Mucosa of gallbladder (tissue), 1 donor: ENCODE measurements at regions not wholly inside any gene's neighbourhood (a gene's known extent, or its start where the extent isn't known, plus 50 kb on each side); places are given as distances from the start of the nearest gene placed in this dataset.
A peak's percentile ranks its signal among the peaks of the same experiment; 100 is the strongest.
"Not testable (repeated sequence)": the region's sequence is repeated elsewhere in the genome, so short reads cannot be mapped to it uniquely, and the experiment has no call there.

Experiments
- DNase-seq: peaks from one replicate; pipeline ENCODE4 v3.0.0-alpha.2; 2020; ENCODE audit warnings: low spot score
- donor health status: DM: no; HTN: no; CAD: no.

DNA sequence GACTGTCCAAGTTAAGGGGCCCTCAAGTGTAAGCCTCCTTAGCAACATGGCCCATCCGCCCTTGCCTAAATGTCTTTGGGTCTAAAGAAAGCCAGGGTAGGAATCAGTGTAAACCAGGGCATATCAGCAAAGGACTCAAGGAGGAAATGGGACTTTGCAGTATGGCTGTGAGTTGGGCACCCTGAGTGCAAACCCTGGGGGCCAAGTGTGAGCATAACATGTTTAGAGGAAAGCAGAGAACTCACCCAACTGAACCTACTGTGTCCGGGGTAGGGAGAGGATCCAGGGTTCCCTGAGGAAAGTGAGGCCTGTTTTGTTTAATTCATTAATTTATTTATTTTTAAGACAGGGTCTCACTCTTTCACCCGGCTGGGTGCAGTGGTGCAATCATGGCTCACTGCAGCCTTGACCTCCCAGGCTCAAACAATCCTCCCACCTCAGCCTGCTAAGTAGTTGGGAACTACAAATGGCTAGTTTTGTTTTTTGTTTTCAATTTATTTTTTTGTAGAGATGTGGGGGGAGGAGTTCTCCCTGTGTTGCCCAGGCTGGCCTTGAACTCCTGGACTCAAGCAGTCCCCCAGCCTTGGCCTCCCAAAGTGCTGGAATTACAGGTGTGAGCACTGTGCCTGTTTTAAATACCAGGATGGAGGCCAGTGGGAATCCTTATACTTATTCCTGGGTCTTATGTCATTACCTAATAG, 51.0 kb upstream of the ACTR3 start:
- no peak for DNase-seq

DNA sequence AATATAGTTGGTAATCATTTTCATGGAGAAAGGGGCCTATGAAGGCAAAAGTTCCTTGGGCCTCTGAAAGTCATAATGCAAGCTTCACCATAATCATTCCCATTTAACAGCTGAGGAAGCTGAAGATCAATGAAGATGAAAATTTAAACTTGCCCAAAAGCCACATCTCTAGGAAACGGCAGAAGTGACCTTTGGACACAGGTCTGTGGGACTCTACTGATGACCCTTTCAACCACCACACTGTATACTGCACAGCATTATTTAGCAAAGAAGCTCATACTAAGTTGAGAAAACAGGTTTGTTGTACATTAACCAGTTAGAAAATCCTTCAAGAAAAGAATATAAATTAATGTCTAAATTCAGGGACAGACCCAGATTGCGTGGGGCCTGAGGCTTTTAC, 51.6 kb upstream of the ACTR3 start:
- no peak for DNase-seq

DNA sequence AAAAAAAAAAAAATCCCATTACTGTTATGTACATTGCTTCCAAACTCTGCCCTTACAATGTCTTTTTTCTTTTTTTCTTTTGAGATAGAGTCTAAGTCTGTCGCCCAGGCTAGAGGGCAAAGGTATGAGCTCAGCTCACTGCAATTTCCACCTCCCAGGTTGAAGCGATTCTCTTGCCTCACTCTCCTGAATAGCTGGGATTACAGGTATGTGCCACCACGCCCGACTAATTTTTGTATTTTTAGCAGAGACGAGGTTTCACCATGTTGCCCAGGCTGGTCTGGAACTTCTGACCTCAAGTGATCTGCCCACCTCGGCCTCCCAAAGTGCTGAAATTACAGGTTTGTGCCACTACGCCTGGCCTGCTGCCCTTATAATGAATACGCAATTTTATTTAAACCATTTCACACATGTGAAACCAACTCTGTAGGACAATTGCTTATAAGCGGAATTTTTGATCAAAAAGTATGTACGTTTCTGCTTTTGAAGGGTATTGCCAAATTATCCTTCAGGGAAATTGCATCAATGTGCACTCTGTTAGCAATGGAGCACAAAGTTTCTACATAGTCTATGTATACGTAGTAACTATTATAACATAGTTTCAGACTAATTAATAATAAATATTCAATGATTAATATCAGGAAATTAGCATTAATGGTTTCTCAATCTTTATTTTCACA, 55.7 kb upstream of the ACTR3 start:
- no peak for DNase-seq

DNA sequence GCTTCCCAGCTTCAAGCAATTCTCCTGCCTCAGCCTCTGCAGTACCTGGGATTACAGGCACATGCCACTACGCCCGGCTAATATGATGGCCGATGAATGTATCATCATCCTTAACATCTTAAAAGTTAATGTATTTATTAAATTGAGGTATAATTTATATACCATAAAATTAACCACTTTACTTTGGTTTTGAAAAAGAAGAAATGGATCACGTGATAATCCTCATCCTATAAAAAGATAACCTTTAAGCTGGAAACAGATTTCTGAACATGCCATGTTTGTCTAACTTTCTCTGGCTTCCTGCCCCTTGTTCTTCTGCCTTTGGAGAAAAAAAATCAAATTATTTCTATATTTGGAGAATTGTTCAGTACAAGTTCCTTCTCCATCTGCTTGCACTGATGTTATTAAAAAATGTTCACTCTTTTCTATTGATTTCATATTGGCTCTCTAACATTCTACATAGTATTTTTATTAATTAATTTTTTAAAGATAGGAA, 57.0 kb upstream of the ACTR3 start:
- no peak for DNase-seq

DNA sequence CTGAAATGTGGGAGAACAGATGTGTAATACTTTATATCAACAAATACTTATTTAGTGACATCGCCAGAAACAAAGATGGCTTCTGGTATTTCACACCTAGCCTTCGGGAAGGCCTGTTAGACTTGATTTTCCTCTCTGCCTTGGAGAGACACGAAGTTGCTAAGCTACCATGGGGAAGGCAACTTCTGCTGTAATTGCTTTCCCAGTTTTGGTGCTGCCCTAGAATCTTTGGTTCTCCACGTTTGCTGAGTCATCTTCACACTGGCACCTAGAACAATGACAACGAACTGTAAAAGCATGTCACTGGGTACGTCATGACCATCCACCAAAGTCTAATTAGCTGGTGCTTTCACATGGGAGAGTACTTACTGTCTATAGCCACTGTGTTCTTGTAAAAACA, 58.7 kb upstream of the ACTR3 start:
- DNase-seq: no peak

DNA sequence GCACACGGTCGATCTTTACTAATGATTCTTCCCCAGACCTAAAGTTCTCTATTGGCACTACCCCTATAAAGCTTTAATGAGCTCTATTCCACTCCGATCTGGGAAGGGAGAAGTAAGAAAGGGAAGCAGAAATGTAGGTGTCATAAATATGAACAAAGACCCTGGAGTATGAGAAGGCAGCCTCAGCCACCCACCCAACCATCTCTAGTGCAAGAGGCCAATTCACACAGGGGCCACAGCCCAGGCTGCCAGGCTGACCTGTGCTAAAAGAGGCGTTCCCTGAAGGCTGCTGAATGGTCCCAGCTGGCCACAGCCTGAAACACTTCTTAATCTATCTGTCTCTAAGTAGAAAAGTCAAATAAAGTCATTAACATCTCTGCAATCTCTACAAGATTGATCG, 60.1 kb upstream of the ACTR3 start:
- no peak for DNase-seq

DNA sequence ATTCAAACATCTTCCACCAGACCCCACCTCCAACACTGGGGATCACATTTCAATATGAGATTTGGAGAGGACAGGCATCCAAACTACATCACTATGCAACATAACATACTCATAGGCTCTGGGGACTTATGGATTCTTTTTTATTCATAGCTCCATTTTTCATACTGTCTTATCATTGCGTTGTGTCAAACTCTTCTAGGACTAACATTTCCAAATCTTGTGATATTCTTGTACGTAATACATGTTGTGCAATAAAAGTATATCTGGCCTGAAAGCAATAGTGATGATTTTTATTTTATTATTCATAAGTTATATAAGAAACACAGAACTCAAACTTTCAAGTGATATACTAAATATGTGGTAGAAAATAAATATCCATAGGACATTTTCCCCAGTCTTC, 60.6 kb upstream of the ACTR3 start:
- no peak for DNase-seq

DNA sequence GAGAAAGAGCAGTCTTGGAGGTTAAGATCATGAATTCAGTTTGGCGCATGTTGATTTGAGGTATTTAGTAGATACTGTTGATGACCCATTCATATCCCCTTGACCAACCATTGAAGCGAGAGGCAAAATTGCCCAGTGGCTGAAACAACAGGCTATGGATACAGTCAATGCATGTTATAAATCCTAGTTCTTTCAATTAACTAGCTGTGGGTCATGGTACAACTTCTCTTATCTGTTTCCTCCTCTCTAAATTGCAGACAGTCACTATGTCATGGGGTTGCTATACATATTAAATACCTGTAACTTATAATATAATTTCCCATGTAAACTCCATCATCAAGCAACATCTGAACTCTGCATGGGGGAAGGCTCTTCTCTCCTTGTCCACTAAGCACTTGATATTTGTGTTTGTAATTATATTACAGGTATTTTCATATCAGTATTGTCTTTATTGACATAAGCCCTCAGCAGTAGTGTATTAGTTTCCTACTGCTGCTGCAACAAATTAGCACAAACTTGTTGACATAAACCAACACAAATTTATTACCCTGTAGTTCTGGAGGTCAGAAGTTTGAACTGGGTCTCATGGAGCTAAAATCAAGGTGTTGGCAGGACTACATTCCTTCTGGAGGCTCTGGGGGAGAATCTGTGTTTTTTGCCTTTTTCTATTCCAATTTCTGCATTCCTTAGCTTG, 61.7 kb upstream of the ACTR3 start:
- no peak for DNase-seq

DNA sequence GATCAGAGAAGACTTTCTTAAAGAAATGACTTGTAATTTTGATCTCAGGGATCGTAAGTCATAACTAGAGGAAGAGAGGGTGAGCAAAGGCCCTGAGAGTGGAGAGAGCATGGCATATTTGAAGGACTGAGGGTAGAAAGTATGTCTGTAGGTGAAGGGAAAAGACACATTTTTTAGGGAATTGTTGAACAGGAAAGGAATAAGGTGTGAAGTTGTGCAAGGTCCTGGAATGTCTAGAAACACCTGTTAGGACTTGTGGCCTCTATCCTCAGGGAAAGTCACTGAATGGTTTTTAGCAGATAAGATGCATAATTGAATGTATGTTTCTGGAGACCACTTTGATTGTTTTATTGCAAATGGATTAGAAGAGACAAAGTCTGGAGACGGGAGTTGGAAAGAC, 62.5 kb upstream of the ACTR3 start:
- no peak for DNase-seq

DNA sequence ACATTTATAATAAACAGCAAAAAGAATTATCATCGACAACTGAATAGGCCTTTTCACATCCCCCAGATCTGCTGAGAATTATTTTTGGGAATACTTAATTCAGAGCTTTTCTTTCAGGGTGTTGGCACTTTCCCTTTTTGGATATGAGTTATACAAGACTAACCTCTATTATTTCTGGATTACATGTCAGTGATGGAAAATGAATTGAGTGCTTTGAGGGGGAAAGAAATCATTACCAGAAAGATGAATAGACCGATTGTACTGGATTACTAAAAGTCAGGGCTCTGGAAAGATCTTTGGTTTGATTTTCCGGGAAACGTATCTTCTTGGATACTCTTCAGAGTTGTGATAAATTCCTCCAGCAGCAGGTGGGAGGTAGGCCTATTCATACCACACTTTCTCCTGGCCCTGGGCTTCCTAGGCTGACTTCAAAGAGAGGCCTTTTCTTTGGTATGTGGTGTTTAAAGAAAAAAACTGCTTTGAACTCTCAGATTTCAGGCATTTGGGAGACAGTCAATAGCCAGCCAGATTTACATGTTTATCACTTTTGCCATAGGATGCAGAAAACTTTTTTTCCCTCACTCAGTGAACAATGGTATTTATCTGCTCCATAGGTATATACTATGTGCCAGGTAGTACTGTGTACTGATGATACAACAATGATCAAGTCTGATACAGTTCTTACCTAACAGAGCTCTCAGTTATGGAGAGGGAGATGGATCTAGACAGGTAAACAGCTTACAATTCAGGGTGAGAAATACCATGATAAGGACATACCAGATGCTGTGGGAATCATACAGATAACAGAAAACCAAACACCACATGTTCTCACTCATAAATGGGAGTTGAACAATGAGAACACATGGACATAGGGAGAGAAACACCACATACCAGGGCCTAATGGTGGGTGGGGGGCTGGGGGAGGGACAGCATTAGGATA, 63.3 kb upstream of the ACTR3 start:
- DNase-seq: no peak

DNA sequence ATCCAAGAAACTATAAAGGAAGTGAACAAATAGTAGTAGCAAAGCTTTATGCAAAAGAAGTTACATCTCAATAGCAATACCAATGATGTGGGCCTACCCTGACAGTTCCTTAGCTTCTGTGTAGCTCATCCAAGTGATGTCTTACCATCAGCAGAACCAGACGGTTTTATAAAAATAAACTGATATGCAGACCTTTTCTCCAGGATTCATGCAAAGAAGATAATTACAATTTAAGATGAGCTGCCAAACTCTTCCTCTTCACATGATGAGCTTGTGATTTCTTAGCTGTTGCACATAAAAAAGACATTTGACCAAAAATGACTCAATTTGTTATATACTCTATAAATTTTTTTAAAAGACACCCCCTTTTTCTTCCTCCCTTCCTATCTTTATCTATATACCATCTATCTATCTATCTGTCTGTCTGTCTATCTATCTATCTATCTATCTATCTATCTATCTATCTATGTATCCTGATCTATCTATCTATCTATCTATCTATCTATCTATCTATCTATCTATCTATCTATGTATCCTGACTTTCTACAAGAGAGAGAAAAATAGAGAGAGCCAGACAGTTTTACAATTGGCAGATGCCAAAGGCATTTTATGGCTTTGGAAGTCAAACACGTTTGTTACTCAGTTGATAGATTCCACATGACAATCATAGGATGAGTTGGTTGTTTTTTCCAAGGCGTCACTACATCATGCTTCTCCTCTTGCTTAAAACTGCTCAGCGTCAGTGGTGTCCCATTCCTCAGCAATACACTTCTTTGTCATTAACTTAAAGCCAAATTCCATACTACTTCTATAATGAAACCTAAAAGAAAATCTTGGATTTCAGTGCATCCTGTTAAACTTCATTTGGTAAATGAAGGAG, 65.9 kb upstream of the ACTR3 start:
- no peak for DNase-seq

DNA sequence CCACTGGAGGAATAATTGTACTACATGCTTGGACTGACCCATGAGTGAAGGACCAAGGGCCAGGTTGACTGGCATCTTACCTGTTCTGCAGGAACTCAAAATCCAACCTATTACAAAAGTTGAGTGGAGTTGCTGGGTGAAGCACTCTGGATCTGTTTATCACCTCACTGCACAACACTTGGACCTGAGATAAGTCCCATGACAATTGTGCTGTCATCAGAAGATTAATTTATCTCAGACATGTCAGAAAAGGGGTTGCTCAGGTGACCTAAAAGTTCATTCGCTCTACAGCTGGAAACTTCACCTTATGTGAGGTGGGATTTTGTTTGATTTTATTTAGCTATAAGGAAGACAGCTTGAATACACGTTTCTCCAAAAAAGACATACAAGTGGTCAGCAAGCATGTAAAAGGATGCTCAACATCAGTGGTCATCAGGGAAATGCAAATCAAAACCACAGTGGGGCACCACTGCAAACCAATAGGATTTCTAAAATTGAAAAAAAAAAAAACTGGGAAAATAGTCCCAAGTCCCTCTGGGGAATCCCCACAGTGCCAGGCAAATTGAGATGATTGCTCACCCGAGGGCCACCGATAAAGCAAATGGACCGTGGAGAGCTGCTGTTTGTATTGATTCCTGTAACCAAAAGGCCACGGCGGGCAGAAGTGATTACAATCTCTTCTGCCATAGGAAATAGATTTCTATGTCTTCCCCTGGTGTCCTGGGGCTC, 65.8 kb upstream of the SLC35F5 start:
- DNase-seq: no peak

DNA sequence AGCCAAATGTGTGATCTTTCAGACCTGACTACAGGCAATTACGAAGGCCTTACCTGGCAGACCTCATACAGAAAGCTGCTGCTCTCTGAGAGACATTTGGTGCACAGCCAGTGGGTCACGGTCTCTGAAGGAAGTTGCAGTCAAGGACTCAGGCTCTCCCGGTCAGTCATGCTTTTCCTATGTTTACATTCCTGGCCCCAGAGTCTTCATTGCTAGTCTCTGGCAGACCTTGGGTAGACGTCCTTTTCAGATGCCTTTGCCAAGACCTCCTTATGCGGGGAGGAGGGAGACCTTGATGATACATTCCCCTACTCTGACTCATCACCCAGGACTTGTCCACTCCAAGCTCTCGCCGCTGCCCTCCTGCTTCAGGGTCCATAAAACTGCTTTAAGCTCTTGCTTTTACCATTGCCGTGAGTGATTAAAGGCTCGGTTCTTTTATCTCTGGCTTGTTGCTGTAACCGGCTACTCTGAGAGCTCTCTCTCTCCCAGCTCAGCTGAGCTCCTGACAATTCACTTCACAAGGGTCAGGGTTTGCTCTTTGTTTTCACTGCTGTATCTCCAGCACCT, 62.0 kb upstream of the SLC35F5 start:
- DNase-seq: peak; percentile 71

DNA sequence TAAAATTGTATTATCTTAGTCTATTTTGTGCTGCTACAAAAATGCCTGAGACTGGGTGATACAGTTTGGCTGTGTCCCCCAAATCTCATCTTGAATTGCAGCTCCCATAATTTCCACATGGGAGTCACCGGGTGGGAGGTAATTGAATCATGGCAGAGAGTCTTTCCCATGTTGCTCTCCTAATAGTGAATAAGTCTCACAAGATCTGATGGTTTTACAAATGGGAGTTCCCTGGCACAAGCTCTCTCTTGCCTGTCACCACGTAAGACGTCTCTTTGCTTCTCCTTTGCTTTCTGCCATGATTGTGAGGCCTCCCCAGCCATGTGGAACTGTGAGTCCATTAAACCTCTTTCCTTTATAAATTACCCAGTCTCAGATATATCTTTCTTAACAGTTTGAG, 57.0 kb upstream of the SLC35F5 start:
- DNase-seq: not testable (repeated sequence)

DNA sequence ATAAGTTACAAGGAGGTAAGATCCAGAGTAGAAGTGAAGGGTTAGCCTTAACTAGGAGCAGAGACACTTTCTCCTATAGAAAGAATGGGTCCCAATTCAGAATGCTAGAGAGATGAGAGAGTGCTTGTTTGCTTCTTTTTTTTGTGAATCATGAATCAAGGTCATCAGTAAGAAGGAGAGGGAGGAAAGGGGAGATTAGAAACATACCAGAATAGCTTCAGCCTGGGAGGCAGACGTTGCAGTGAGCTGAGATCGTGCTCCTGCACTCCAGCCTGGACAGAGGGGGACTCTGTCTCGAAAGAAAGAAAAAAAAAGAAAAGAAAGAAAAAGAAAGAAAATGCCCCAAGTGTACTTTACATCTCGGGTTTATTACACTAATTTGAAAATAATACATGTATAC, 55.8 kb upstream of the SLC35F5 start:
- DNase-seq: no peak

DNA sequence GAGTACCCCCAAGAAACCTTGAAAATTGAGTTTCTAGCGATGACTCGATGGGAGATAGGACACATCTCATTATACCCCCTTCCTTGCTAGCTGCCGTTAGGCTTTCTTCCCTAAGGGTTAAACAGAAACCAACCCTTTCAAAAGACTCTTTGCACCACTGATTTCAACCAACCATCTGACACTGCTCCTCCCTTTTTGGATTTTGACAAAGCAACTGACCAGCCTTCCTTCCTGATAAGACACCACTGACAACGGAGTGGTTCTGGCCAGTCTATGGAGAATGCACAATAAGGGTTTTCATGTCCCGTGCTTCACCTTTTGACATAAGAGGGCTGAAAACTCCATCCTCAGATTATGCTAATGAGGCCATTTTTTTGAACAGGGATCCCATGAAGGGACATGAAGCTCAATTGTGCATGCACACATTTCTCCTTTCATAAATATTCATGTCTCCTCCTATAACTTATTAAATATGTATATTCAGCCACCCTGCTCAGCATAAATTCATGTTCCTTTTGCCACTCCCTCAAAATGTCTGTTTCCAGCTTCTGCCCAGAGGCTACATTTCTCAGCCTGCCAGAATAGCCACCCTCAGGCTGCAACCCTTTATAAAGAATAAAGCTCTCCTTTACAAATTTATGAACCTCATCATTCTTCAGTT, 52.8 kb upstream of the SLC35F5 start:
- no peak for DNase-seq

DNA sequence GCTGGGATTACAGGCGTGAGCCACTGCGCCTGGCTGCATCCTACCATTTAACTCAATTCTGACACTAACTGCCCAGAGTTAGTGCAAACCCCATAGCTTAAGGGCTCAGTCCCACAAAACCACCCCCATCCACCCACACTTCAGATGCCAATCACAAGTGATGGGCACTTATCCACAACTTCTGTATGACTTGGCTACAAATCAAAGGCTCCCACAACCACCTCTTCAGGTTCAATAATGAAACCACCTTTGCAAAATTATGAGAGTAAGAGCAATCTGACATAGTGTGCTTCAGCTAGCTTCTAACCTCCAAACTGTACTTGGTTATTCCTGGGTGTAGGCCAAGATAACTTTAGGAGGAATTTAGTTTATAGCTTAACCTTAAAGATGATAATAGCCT, 51.3 kb upstream of the SLC35F5 start:
- no peak for DNase-seq

DNA sequence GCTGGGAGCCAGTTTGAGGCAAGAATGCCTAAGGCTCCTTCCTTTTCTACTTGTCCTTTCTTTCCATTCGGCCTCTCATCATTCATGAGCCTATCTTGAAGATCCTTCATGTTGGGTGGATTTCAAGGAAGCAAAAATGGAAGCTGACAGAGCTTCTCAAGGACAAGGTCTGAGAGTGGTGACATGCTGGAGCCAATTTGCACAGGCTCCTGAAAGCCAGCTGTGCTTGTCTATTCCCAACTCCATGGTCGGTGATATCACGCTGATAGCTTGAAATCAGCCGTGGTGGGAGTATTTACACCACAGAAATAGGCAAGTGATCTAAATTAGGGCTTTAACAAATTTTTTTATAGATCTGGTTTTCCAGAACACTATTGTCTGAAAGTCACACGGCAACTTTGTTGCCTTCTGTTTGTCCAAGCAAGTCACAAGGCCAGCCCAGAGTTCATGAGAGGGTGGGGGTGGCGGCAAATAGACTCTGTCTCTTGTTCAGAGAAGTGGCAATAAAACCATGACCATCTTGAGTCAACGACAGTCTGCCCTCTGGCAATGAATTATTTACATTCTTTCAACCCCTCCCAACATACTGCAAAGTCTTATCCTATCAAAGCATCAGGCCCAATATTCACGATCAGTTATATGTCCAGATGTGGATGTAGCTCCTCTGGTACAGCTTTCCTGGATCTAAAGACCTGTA, 49.9 kb upstream of the SLC35F5 start:
- no peak for DNase-seq
